GM12801 (cell line): ENCODE measurements at regions not wholly inside any gene's neighbourhood (a gene's known extent, or its start where the extent isn't known, plus 50 kb on each side); places are given as distances from the start of the nearest gene placed in this dataset.

Source experiments
- CTCF ChIP-seq: IDR thresholded peaks from one replicate; pipeline ENCODE4 v1.5.1; 2011; ENCODE audit warnings: control low read depth; ENCODE audit not compliant: insufficient read length; ENCODE audit errors: extremely low read depth

GRCh38 chr2:64906853-64907536, 82.2 kb upstream of the SLC1A4 start:
- TF ChIP-seq CTCF: no peak

- TF ChIP-seq CTCF: no peak
Measured at GRCh38 chr2:64908406-64908805, 80.8 kb upstream of the SLC1A4 start.

- no peak for TF ChIP-seq CTCF
Measured at GRCh38 chr2:64910523-64910922, 78.7 kb upstream of the SLC1A4 start.

GRCh38 chr2:64910972-64911433, 78.2 kb upstream of the SLC1A4 start:
- TF ChIP-seq CTCF: no peak

- no peak for TF ChIP-seq CTCF
Measured at GRCh38 chr2:64913357-64913869, 75.8 kb upstream of the SLC1A4 start.

GRCh38 chr2:64914247-64914646, 75.0 kb upstream of the SLC1A4 start:
- TF ChIP-seq CTCF: no peak

- no peak for TF ChIP-seq CTCF
Measured at GRCh38 chr2:64914735-64915509, 74.3 kb upstream of the SLC1A4 start.
